Activated B cell treated with CpG ODN at 0.5 μM for 24 hours (primary cell): ENCODE measurements at regions not wholly inside any gene's neighbourhood (a gene's known extent, or its start where the extent isn't known, plus 50 kb on each side); places are given as distances from the start of the nearest gene placed in this dataset.

Experiments used
- ATAC-seq: fragments of 200-7000 bp; cut with Tn5 transposase; one replicate; pipeline ENCODE4 v1.10.0; 2021; ENCODE audit warnings: low read depth, mild to moderate bottlenecking, moderate library complexity
- CTCF ChIA-PET: fragments of 350-600 bp; sonication (Branson Sonifier 250); formaldehyde crosslinking; loops from one replicate; lab custom pipeline; 2021; ENCODE audit warnings: antibody characterized with exemption; lab: Charles Lee
- POLR2A ChIA-PET: fragments of 350-600 bp; sonication (Branson Sonifier 250); formaldehyde crosslinking; loops from one replicate; lab custom pipeline; 2021; ENCODE audit warnings: antibody characterized with exemption; lab: Charles Lee
- DNase-seq: peaks from one replicate; pipeline ENCODE4 v3.0.0; 2022
- H3K27ac Mint-ChIP-seq: one replicate; pipeline ENCODE4 v1.8.0; 2020; ENCODE audit warnings: mixed read lengths
- H3K27me3 Mint-ChIP-seq: one replicate; pipeline ENCODE4 v1.8.0; 2021; ENCODE audit warnings: mixed read lengths
- H3K36me3 Mint-ChIP-seq: one replicate; pipeline ENCODE4 v1.8.0; 2021; ENCODE audit warnings: low read depth, mixed read lengths
- H3K4me1 Mint-ChIP-seq: one replicate; pipeline ENCODE4 v1.8.0; 2021; ENCODE audit warnings: mixed read lengths
- H3K4me3 Mint-ChIP-seq: one replicate; pipeline ENCODE4 v1.8.0; 2020; ENCODE audit warnings: mild to moderate bottlenecking, mixed read lengths
- H3K9me3 Mint-ChIP-seq: one replicate; pipeline ENCODE4 v1.8.0; 2020; ENCODE audit warnings: mixed read lengths
- intact Hi-C: fragments of 100-400 bp; cut with micrococcal nuclease; formaldehyde crosslinking; loops from one replicate; pipeline ENCODE4 v1.15.1; 2024
- TF ChIP-seq, protein P1 (sequence below): fragments of 200-600 bp; IDR thresholded peaks from one replicate; pipeline ENCODE4 v1.8.0; 2022; ENCODE audit warnings: antibody characterized with exemption, mild to moderate bottlenecking

- Mint-ChIP-seq H3K9me3 (no peaks in the 10 kb centered on the region), H3K4me3 (no peak overlapping the region), H3K4me1 (no peaks in the 10 kb centered on the region), H3K36me3 (no peaks in the 10 kb centered on the region), H3K27ac (no peak overlapping the region), H3K27me3 (peaks cover 5% of the 10 kb centered on the region)
- ATAC-seq (no peak), DNase-seq (no peak)
- POLR2A ChIA-PET: no interaction called here
- CTCF ChIA-PET: no interaction called here
- intact Hi-C loops: no loop called here
- TF ChIP-seq, protein P1, sequence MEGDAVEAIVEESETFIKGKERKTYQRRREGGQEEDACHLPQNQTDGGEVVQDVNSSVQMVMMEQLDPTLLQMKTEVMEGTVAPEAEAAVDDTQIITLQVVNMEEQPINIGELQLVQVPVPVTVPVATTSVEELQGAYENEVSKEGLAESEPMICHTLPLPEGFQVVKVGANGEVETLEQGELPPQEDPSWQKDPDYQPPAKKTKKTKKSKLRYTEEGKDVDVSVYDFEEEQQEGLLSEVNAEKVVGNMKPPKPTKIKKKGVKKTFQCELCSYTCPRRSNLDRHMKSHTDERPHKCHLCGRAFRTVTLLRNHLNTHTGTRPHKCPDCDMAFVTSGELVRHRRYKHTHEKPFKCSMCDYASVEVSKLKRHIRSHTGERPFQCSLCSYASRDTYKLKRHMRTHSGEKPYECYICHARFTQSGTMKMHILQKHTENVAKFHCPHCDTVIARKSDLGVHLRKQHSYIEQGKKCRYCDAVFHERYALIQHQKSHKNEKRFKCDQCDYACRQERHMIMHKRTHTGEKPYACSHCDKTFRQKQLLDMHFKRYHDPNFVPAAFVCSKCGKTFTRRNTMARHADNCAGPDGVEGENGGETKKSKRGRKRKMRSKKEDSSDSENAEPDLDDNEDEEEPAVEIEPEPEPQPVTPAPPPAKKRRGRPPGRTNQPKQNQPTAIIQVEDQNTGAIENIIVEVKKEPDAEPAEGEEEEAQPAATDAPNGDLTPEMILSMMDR: no peak
Observed at GRCh38 chr5:15007646-15008045, 136.1 kb upstream of the ANKH start.

GRCh38 chr5:15004506-15004905, 132.9 kb upstream of the ANKH start:
- peaks cover 5% of the 10 kb centered on the region for H3K27me3 Mint-ChIP-seq
- DNase-seq: no peak
- H3K4me1 Mint-ChIP-seq: peaks cover 8% of the 10 kb centered on the region
- H3K36me3 Mint-ChIP-seq: no peaks in the 10 kb centered on the region
- ATAC-seq: no peak
- POLR2A ChIA-PET: interaction anchor here (2.0 kb wide), 1 partner anchor 12 kb away, joined by 13 read pairs; no protein-coding TSS in a partner anchor
- TF ChIP-seq, protein P1: no peak
- no peaks in the 10 kb centered on the region for H3K9me3 Mint-ChIP-seq
- H3K4me3 Mint-ChIP-seq: no peak overlapping the region
- no peak overlapping the region for H3K27ac Mint-ChIP-seq
- CTCF ChIA-PET: interaction anchor here (1.1 to 4.9 kb wide), 5 partner anchors 47 to 278 kb away, joined by 3 to 91 read pairs (median 11); no protein-coding TSS in a partner anchor
- intact Hi-C loops: no loop called here

DNA sequence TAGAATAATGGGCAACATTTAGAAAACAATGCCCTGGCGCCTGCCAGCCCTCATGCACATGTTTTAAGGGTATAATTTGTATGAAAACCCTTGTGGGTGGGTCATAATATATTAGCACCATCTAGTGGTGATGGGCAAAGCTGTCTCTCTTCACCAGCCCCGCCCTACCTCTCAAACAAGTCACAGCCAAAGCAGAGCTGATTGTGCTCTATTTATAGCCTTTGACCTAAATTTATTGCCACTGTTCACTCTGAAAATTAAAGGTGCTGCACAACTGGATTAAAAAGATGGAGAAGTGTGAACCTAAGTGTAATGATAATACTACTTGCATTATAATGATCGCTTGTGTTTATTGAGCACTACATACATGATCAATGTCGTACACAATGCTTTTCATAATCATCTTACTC, 131.9 kb upstream of the ANKH start:
- Mint-ChIP-seq H3K27ac (no peak overlapping the region), H3K27me3 (peaks cover 2% of the 10 kb centered on the region), H3K4me1 (peaks cover 18% of the 10 kb centered on the region), H3K4me3 (no peak overlapping the region), H3K9me3 (no peaks in the 10 kb centered on the region), H3K36me3 (no peaks in the 10 kb centered on the region)
- CTCF ChIA-PET: interaction anchor here (0.6 to 5.3 kb wide), 26 partner anchors 11 to 355 kb away, joined by 3 to 91 read pairs (median 4); no protein-coding TSS in a partner anchor
- DNase-seq (no peak), ATAC-seq (peak; percentile 96)
- POLR2A ChIA-PET: interaction anchor here (0.5 to 2.0 kb wide), 3 partner anchors 11 to 194 kb away, joined by 4 to 13 read pairs (median 5); no protein-coding TSS in a partner anchor
- TF ChIP-seq, protein P1: peak; percentile 36
- intact Hi-C loops: loop anchor here (1.0 to 2.0 kb wide), 6 partner anchors 17 to 318 kb away; no protein-coding TSS in a partner anchor

GRCh38 chr5:15002791-15003190, 131.2 kb upstream of the ANKH start:
- Mint-ChIP-seq H3K4me1 (peaks cover 25% of the 10 kb centered on the region), H3K27ac (no peak overlapping the region), H3K36me3 (no peaks in the 10 kb centered on the region), H3K9me3 (peaks cover 3% of the 10 kb centered on the region), H3K4me3 (no peak overlapping the region), H3K27me3 (peaks cover 2% of the 10 kb centered on the region)
- ChIA-PET CTCF (interaction anchor here (0.7 to 5.3 kb wide), 24 partner anchors 11 to 354 kb away, joined by 3 to 91 read pairs (median 4); no protein-coding TSS in a partner anchor), POLR2A (interaction anchor here (1.4 to 2.0 kb wide), 2 partner anchors 10 to 45 kb away, joined by 4 to 13 read pairs; no protein-coding TSS in a partner anchor)
- no peak for DNase-seq
- intact Hi-C loops: loop anchor here (1.0 to 2.0 kb wide), 6 partner anchors 16 to 317 kb away; no protein-coding TSS in a partner anchor
- TF ChIP-seq, protein P1: no peak
- no peak for ATAC-seq

DNA sequence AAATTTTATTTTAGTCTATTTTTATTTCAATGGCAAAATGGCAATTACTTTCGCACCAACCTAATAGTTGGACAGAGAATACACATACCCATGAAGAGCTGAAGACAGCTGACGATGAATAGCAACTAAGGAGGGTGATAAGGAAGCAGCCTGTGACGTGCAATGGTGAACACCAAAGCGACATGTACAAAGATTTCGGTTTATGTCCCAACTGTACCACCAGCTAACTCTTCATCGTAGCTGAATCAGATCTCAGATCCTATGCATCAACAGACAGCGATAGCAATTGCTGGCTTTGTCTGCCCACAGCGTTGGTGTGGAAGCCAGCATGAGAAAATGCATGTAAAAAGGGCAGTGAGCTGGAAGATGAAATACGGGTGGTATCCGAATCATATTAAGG, 130.6 kb upstream of the ANKH start:
- Mint-ChIP-seq H3K4me3 (no peak overlapping the region), H3K27ac (no peak overlapping the region), H3K27me3 (peaks cover 2% of the 10 kb centered on the region), H3K4me1 (peaks cover 32% of the 10 kb centered on the region), H3K9me3 (peaks cover 3% of the 10 kb centered on the region), H3K36me3 (no peaks in the 10 kb centered on the region)
- intact Hi-C loops: loop anchor here (2.0 kb wide), 1 partner anchor 15 kb away; no protein-coding TSS in a partner anchor
- TF ChIP-seq, protein P1: no peak
- CTCF ChIA-PET: interaction anchor here (0.7 to 5.3 kb wide), 15 partner anchors 15 to 354 kb away, joined by 3 to 91 read pairs (median 8); no protein-coding TSS in a partner anchor
- DNase-seq (no peak), ATAC-seq (no peak)
- POLR2A ChIA-PET: interaction anchor here (1.4 kb wide), 1 partner anchor 45 kb away, joined by 4 read pairs; no protein-coding TSS in a partner anchor
